ENCODE measurements at regions not wholly inside any gene's neighbourhood (a gene's known extent, or its start where the extent isn't known, plus 50 kb on each side); places are given as distances from the start of the nearest gene placed in this dataset.

- peak; percentile 80 for DNase-seq
Observed at GRCh38 chr1:165073185-165074007, 283.1 kb downstream of the LMX1A start.

DNA sequence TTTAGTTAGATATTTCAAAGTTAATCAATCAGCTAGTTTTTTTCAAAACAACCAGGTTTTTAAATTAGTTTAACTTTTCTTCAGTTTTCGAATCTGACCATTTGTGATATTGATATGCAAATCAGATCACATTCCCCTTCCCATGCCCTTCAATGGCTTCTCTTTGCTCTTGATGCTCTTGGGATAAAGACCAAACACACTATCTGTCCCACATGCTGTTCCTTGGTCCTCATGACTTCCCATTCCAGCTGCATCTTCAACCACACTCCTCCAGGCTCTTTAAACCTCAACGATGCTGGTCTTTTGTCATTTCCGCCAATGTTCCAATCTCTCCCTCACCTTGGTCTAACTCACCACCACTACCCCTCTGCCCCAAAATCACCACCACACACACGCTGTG lies 285.8 kb downstream of the LMX1A start:
- DNase-seq, result no peak

DNA sequence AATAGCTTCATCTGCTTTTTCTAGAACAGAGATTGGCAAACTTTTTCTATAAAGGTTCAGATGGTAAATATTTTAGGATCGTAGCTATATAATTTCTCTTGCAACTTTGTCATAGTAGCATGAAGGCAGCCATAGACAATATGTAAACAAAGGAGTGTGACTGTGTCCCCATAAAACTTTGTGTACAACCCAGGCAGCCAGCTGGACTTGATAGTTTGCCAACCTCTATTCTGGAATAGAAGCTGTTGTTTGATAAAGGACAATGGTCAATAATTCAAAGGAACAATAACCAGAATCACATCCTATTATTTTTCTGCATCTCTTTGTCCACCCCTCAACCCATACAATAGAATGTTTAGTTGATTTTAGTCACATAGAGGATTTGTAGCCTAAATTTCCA lies 286.7 kb downstream of the LMX1A start:
- no peak for DNase-seq

DNA sequence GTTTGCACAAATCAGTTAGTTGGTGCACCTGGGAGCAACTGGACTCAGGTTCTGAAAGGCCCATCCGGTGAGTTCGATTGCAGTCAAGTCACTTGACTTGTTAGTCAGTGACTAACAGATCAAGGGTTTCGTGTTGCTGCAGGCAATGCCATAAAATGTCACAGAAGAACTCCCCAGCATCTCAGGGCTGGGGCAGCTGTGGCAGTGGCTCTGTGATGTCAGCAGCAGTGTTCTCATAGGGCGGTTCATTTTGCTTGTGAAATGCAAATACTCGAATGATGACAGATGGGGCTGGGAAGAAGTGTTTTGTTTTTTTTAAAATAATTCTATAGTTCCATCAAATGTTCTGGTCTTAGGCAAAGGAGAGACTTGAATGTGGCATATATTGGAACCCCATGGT lies 287.8 kb downstream of the LMX1A start:
- no peak for DNase-seq

DNA sequence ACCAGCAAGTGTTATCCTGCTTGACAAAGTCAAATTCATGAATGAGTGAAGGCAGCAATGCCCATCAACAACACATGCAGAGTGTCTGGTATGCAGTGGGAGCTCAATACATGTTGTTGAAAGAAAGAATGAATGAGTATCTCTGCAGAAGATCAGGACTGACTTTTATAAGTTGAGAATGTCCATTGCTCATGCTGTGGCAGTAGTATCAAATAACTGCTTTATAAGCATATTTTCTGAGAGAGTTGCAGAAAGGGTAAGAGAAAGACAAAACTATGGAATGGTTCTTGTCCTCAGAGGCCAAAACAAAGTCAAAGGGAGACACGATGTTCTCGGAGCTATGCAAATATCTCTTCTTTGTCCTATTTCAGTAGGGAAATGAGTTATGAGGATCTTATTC lies 288.7 kb downstream of the LMX1A start:
- no peak for DNase-seq

DNA sequence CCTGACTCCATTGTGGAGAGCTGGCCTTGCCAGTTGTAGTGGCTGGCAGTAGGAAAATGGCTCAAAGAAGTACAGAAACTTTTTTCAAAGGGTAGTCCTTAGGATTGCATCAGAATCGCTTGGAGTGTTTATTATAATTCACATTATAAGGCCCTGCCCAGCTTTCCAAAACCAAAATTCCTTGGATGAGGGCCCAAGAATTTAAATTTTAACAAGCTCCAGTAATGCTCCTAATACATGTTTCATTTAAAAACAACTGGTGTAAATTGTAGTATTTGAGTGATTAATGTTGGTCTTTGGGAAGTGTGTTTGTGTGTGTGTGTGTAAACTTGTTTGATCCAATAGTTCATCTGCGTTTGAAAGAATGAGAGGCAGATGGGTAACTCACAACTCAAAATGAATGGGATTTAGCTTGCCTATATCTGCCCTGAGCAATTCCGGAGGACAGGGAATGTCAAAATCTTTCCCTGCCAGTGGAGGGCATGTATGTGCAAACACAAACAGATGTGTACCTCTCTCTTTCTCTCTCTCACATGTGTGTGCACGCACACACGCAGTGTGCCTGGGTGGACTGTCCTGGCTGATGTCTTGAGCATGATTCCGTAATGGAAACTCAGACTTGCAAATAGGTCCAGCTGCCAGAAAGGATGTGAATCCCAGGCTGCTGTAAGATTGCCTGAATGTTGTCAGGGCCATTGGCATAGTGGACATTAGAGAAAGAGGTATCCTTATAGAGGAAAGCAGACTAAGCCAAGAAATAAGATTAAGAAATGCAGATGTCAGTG lies 293.1 kb downstream of the LMX1A start:
- peak; percentile 35 for DNase-seq

DNA sequence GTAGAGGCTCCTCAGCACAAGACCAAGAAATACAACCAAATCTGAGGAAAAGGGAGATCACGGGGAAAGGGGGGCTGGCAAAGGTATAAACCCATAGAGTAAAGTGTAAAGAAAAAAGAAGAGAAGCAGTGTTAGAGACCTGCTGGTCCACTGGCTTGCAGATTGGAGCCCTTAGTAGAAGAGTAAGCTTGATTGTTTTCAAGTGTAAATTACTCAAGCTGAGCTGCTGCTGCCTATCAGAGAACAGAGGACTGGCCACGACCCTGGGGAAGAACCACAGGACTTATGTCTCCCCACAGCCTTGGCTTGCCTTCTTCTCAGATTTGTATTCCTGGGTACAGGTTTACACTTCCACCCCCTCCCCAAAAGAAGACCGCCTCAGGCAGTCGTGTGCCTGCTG lies 294.2 kb downstream of the LMX1A start:
- no peak for DNase-seq

DNA sequence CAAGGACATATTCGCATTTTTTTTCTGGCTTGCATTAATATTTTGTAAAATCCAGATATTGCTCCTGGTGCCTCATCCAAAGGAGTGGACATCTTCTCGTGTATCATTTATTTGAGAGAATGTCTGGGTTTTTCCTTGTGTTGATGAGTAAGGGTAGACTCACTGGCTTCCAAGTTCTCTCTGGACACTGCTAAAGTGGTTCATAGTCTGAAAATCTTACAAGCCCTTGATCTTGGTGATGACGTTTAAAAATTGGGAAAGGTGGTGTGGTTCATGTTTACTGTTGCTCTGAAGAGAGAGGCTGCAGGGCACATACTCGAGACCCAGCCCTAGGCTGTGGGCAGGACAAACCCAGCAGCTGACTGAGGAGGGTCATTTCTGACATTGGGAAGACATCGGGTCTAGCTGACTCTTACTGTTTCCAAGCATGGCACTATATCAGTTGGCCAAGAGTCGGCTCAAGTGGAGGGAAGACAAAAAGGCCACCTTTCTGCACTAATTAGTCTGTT lies 296.2 kb downstream of the LMX1A start:
- DNase-seq, result no peak

- no peak for DNase-seq
Observed at GRCh38 chr1:165057956-165058355, 298.6 kb downstream of the LMX1A start.

GRCh38 chr1:165056914-165057313 lies 299.6 kb downstream of the LMX1A start:
- peak; percentile 47 for DNase-seq

GRCh38 chr1:165055581-165055980 lies 300.9 kb downstream of the LMX1A start:
- DNase-seq, result no peak

DNA sequence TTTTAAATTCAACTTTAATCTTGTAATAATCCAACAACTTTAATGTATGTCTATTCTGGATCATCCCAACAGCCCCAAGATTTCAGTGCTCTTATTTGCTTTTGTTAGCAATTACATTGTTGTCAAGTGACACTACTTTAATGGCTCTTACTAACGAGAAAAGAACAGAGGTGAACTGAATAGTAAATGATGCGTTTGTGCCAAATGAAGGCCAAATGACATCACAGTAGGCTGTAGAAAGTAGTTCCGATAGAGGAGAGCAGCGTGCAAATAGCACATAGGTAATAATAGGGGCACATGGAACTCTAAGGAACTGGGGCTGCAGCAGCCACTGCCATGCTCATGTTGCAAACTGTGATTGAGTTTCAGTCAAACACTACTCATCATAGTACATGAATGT lies 301.9 kb downstream of the LMX1A start:
- no peak for DNase-seq

DNA sequence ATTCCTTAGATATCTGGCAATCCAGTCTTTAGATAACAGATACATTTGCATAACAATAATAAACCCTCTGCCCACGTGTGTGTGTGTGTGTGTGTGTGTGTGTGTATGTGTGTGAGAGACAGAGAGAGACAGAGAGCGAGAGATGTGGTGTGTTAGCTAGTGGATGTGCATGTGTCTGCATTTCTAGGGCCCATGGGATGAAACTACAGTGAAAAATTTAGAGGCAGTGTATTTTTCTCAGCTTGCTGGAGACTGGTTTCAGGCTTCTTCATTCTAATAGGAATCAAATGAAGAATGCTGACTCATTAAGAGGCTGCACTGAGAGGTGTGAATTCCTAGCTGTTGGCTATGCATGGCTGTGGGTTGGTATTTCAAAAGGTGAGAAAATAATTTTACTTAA lies 303.2 kb downstream of the LMX1A start:
- no peak for DNase-seq

DNA sequence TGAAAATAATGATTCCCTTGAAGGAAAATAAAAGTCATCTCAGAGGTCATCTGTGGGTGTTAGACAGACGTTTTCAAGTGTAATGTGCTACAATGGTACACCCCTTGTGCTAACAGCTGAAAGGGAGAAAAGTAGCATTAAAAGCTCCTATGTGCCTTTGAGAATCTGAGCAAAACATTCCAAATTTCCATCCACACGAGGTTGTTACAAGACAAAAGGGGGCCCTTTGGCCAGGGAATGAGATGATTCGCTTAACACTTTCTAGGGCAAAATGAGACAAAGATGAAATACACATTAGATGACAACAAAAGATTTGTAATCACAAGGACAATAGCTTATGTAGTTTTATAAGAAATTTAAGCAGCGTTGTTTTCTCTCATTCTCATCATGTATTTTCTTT lies 303.6 kb downstream of the LMX1A start:
- DNase-seq, result no peak

- DNase-seq, result no peak
Observed at GRCh38 chr1:165052431-165052830, 304.1 kb downstream of the LMX1A start.

- no peak for DNase-seq
Observed at GRCh38 chr1:165050246-165050645, 306.3 kb downstream of the LMX1A start.

- no peak for DNase-seq
Observed at GRCh38 chr1:165047994-165048393, 308.5 kb downstream of the LMX1A start.

DNA sequence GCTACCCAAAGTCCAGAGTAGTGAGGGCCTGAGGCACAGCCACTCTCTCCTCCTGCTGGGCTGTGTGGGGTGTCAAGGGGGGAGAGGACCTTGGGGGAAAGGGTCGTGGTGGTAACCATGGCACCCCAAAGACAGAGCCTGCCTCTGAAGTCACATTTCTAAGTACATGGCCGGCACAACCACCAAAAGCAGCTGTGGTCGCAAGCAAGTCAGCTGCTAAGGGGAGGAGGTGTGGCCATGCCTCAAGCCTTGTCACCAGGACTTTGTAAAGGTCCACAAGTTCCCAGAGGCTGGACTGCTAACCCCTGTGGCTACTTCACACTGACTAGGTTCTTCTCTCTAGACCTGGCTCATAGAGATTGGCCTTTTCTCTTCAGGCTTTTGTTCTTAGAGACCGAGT lies 310.6 kb downstream of the LMX1A start:
- DNase-seq, result no peak

DNA sequence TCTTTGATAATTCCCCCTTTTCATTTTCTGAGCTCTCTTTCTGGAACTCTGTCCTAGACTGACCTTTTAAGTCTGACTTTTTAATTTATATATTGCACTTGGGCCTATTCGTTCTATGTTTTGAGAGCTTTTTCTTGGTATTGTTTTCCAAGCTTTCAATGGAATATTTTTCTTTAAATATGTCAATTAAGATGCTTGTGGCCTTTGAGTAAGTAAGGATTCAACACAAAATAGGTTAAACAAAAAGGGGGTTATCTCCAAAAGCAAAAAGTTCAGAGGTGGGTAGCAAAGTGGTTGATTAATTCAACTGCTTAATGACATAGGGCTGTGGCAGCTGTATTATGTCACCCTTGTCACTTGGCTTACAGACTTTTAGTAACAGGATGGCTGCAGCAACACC lies 315.9 kb downstream of the LMX1A start:
- DNase-seq, result no peak

DNA sequence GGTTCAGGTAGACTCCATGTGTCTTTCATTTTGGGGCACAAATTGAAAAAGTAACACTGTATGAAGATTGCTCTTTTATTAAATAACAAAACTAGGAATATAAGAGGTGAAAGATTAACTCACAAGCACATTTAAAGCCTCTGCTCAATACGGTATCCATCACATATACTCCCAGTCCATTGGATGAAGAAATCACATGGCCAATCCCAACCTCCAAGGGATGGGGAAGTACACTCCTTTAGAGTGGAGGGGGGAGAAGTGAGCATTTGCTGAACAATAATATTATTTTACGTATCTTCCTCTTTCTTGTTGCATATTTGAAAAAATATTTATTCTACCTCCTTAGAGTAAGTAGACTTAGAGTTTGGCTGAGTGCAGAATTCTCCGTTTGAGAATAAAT lies 316.5 kb downstream of the LMX1A start:
- DNase-seq, result no peak

GRCh38 chr1:165036403-165036802 lies 320.1 kb downstream of the LMX1A start:
- no peak for DNase-seq

DNA sequence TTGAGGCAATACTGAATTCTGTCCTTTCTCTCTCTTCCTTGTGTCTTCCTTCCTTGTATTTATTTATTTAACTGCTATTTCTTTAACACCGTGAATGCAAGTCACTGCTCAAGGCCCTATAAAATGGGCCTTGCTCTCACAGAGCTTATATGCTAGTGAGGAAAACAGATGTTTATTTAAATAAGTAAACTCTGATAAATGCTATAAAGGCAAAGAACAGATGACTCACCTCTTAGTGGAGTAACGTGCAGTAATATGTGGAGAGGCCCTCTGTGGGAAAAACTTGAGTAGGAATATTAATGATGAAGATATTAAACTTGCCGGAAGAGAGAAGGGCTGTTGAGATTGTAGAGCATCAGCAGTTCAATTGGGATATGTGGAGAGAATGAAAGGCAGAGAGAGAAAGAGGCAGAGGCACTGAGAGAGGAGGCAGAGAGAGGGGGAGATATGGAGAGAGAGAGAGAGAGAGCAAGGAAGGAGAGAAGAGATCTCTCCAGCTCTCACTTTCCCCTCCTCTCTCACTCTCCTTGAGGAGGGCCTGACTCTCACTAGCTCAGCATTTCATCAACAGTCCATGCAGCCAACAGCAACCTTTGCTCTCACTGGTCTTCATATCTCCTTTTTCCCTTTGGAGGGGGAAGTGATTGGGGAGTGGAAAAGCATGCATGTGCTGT lies 322.2 kb downstream of the LMX1A start:
- no peak for DNase-seq

GRCh38 chr1:165031001-165031400 lies 325.5 kb downstream of the LMX1A start:
- DNase-seq, result no peak

- DNase-seq, result no peak
Observed at GRCh38 chr1:165025805-165026204, 330.7 kb downstream of the LMX1A start.

Measured in eye (tissue), 1 donor.